Choroid plexus epithelial cell (primary cell): ENCODE measurements at regions not wholly inside any gene's neighbourhood (a gene's known extent, or its start where the extent isn't known, plus 50 kb on each side); places are given as distances from the start of the nearest gene placed in this dataset.
A peak's percentile ranks its signal among the peaks of the same experiment; 100 is the strongest.

ENCODE experiments used
- DNase-seq: peaks from one replicate; pipeline ENCODE4 v3.0.0-alpha.2; 2010; ENCODE audit warnings: low read depth
- H3K4me3 ChIP-seq: 2 replicates; pipeline ENCODE4 v1.5.1; 2011; ENCODE audit warnings: low read depth, mild to moderate bottlenecking, control low read depth, low read length, moderate library complexity
- CTCF ChIP-seq: conservative IDR thresholded peaks from 2 replicates; pipeline ENCODE4 v1.5.1; 2011; ENCODE audit warnings: low read depth, mild to moderate bottlenecking, control low read depth, inconsistent platforms, low read length, moderate library complexity

- no peak for TF ChIP-seq CTCF
- DNase-seq: no peak
- H3K4me3 ChIP-seq: no peak overlapping the region
Measured at GRCh38 chr20:58018590-58018989, 209.9 kb downstream of the ANKRD60 start.

GRCh38 chr20:58017970-58018530 is 210.4 kb downstream of the ANKRD60 start:
- TF ChIP-seq CTCF: no peak
- DNase-seq: no peak
- H3K4me3 ChIP-seq: no peak overlapping the region

GRCh38 chr20:58017231-58017969 is 211.1 kb downstream of the ANKRD60 start:
- DNase-seq: peak; percentile 53
- H3K4me3 ChIP-seq: no peak overlapping the region
- no peak for TF ChIP-seq CTCF

GRCh38 chr20:58016779-58017178 is 211.7 kb downstream of the ANKRD60 start:
- no peak for TF ChIP-seq CTCF
- no peak overlapping the region for H3K4me3 ChIP-seq
- DNase-seq: no peak

GRCh38 chr20:58014628-58015315 is 213.7 kb downstream of the ANKRD60 start:
- no peak for DNase-seq
- no peak overlapping the region for H3K4me3 ChIP-seq
- no peak for TF ChIP-seq CTCF

- no peak for TF ChIP-seq CTCF
- no peak overlapping the region for H3K4me3 ChIP-seq
- no peak for DNase-seq
Measured at GRCh38 chr20:58012731-58013510, 215.5 kb downstream of the ANKRD60 start.
